ENCODE measurements at regions not wholly inside any gene's neighbourhood (a gene's known extent, or its start where the extent isn't known, plus 50 kb on each side); places are given as distances from the start of the nearest gene placed in this dataset.

DNA sequence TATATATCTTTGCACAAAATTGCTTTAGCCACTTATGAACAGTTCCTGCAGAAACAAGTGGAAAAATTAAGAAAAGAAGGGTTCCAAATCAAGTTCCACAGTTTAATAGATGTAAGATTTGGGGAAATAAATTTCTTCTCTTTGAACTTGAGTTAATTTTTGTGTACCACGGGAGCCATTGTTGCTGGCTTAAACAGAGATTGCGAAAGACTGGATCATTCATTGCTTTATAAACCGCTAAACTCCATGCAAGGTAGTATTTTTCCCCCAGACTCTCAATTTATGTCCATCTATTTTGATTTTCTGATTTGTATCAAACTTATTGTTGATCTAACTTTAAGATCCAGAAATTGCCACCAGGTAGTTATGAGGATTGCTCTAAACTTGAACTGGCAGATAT lies 246.1 kb upstream of the ADGRL4 start (continued):
- TF ChIP-seq, protein P1, sequence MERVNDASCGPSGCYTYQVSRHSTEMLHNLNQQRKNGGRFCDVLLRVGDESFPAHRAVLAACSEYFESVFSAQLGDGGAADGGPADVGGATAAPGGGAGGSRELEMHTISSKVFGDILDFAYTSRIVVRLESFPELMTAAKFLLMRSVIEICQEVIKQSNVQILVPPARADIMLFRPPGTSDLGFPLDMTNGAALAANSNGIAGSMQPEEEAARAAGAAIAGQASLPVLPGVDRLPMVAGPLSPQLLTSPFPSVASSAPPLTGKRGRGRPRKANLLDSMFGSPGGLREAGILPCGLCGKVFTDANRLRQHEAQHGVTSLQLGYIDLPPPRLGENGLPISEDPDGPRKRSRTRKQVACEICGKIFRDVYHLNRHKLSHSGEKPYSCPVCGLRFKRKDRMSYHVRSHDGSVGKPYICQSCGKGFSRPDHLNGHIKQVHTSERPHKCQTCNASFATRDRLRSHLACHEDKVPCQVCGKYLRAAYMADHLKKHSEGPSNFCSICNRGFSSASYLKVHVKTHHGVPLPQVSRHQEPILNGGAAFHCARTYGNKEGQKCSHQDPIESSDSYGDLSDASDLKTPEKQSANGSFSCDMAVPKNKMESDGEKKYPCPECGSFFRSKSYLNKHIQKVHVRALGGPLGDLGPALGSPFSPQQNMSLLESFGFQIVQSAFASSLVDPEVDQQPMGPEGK (CRISPR knock-in tag; IDR thresholded peaks at IDR 0.05), result no peak
- no peak for TF ChIP-seq ZNF841 (CRISPR knock-in tag; IDR thresholded peaks at IDR 0.05; ENCODE audit: borderline replicate concordance)
- TF ChIP-seq KAT7 (CRISPR knock-in tag; IDR thresholded peaks at IDR 0.05; ENCODE audit: borderline replicate concordance), result no peak

DNA sequence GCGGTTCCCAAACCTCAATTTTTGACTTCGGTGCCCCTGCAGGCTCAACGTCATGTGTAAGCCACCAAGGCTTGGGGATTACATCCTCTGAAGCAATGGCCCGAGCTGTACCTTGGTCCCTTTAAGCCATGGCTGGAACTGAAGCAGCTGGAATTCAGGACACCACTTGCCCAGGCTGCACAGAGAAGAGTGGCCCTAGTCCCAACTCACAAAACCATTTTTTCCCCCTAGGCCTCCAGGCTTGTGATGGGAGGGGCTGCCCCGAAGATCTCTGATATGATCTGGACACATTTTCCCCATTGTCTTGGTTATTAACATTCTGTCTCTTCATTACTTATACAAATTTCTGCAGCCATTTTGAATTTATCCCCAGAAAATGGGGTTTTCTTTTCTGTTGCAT lies 233.3 kb upstream of the ADGRL4 start:
- Histone ChIP-seq H3K79me2 (ENCODE audit: insufficient read depth, low read length) (no peaks in the 10 kb centered on the region), H2AFZ (ENCODE audit: low read length) (no peak overlapping the region), H3K9me3 (ENCODE audit: low read length) (peaks cover 74% of the 10 kb centered on the region), H4K20me1 (ENCODE audit: insufficient read depth, low read length) (no peaks in the 10 kb centered on the region), H3K4me1 (ENCODE audit: insufficient read depth, low read length) (no peaks in the 10 kb centered on the region), H3K36me3 (replicated peaks in 1 of 2; ENCODE audit: control insufficient read depth in 1 of 2, insufficient read depth in 2 of 2, low read length in 2 of 2) (no peaks in the 10 kb centered on the region), H3K4me3 (replicated peaks in 1 of 3; ENCODE audit: insufficient read depth in 1 of 3, low read depth in 2 of 3, low read length in 3 of 3) (no peak overlapping the region), H3K4me2 (ENCODE audit: low read depth, low read length) (no peak overlapping the region), H3K27me3 (ENCODE audit: control insufficient read depth in 1 of 2, insufficient read depth in 2 of 2, low read length in 2 of 2) (no peaks in the 10 kb centered on the region; a peak in 1 of 5 replicates), H3K9ac (ENCODE audit: insufficient read depth, low read depth, low read length) (no peak overlapping the region), H3K27ac (ENCODE audit: extremely low read length, insufficient read depth, low read length) (no peak overlapping the region)
- CTCF ChIA-PET (ENCODE audit: low intra/inter-chr PET ratio, low total read pairs), result no interaction called here
- no peak for FAIRE-seq
- no peak for DNase-seq (ENCODE audit: low spot score)
- POLR2A ChIA-PET, result no interaction called here
- BruUV-seq (replicated peaks), result no TSS peak
- 4% methylated on average over 4 of the region's 5 CpGs for WGBS (ENCODE audit: low lambda C conversion rate)
- intact Hi-C loops (cut with micrococcal nuclease; ENCODE audit: unreplicated experiment) (no loop called here), in situ Hi-C loops (cut with HindIII; ENCODE audit: extremely low pct_ligation_motif_present, low pct_unique_long_range_greater_than_20kb) (no loop called here)
- TF ChIP-seq, protein P2, sequence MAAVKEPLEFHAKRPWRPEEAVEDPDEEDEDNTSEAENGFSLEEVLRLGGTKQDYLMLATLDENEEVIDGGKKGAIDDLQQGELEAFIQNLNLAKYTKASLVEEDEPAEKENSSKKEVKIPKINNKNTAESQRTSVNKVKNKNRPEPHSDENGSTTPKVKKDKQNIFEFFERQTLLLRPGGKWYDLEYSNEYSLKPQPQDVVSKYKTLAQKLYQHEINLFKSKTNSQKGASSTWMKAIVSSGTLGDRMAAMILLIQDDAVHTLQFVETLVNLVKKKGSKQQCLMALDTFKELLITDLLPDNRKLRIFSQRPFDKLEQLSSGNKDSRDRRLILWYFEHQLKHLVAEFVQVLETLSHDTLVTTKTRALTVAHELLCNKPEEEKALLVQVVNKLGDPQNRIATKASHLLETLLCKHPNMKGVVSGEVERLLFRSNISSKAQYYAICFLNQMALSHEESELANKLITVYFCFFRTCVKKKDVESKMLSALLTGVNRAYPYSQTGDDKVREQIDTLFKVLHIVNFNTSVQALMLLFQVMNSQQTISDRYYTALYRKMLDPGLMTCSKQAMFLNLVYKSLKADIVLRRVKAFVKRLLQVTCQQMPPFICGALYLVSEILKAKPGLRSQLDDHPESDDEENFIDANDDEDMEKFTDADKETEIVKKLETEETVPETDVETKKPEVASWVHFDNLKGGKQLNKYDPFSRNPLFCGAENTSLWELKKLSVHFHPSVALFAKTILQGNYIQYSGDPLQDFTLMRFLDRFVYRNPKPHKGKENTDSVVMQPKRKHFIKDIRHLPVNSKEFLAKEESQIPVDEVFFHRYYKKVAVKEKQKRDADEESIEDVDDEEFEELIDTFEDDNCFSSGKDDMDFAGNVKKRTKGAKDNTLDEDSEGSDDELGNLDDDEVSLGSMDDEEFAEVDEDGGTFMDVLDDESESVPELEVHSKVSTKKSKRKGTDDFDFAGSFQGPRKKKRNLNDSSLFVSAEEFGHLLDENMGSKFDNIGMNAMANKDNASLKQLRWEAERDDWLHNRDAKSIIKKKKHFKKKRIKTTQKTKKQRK (IDR thresholded peaks at IDR 0.05; ENCODE audit: low read length), result no peak
- TF ChIP-seq TRIM24 (CRISPR knock-in tag; IDR thresholded peaks at IDR 0.05), result no peak
- no peak for ATAC-seq

All from HepG2 (cell line).